Upper lobe of left lung (tissue), 4 donors: ENCODE measurements at regions not wholly inside any gene's neighbourhood (a gene's known extent, or its start where the extent isn't known, plus 50 kb on each side); places are given as distances from the start of the nearest gene placed in this dataset.

Source experiments
- POLR2AphosphoS5 ChIP-seq, 2 donors: sonication (generic); formaldehyde crosslinking; IDR thresholded peaks; one replicate each; pipeline ENCODE4 v1.5.1; 2017; ENCODE audit warnings: antibody characterized with exemption in 2 of 2
- TF ChIP-seq, protein P1 (sequence below), 6 experiments: fragments of 450-650 bp in 4 of 6; fragments of 200-600 bp in 2 of 6; sonication (generic) in 2 of 6; IDR thresholded peaks; one replicate each; pipeline ENCODE4 v1.5.1; 2016 to 2019; ENCODE audit warnings: antibody characterized with exemption in 6 of 6

DNA sequence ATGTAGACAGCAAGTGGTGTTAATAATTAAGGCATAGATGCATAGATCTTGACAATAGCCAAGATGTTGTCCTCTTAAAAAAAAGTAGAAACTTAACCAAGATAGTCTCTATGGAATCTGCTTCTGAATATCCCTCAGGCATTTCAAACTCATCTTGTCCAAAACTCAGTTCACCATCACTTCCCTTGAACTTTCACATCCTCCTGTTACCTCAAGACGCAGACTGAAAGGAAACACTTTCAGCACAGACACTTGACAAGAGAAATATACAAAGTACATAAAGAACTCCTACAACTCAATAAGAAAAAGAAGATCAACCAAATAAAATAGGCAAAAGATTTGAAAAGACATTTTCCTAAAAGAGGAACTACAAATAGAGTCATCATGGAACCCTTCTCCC is 451.1 kb downstream of the FOXO1 start:
- TF ChIP-seq, protein P1, sequence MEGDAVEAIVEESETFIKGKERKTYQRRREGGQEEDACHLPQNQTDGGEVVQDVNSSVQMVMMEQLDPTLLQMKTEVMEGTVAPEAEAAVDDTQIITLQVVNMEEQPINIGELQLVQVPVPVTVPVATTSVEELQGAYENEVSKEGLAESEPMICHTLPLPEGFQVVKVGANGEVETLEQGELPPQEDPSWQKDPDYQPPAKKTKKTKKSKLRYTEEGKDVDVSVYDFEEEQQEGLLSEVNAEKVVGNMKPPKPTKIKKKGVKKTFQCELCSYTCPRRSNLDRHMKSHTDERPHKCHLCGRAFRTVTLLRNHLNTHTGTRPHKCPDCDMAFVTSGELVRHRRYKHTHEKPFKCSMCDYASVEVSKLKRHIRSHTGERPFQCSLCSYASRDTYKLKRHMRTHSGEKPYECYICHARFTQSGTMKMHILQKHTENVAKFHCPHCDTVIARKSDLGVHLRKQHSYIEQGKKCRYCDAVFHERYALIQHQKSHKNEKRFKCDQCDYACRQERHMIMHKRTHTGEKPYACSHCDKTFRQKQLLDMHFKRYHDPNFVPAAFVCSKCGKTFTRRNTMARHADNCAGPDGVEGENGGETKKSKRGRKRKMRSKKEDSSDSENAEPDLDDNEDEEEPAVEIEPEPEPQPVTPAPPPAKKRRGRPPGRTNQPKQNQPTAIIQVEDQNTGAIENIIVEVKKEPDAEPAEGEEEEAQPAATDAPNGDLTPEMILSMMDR (IDR thresholded peaks at IDR 0.05): no peak
- no peak for TF ChIP-seq POLR2AphosphoS5 (IDR thresholded peaks at IDR 0.05)
